Activated T-helper 1 cell treated with anti-CD3 and anti-CD28 coated beads, Interleukin-12 subunit alpha, Interleukin-12 subunit beta, Interleukin-2, Interleukin-4 antibody, amounts not matched to agents 30 ng/mL and 10 ng/mL and 1 ng/mL, durations not matched to agents 14 hours and 24 hours and 36 hours (primary cell): ENCODE measurements at regions not wholly inside any gene's neighbourhood (a gene's known extent, or its start where the extent isn't known, plus 50 kb on each side); places are given as distances from the start of the nearest gene placed in this dataset.
"Not testable (repeated sequence)": the region's sequence is repeated elsewhere in the genome, so short reads cannot be mapped to it uniquely, and the experiment has no call there.

Experiments used
- DNase-seq: peaks from one replicate; pipeline ENCODE4 v3.0.0; 2021; ENCODE audit warnings: low spot score
- H3K27ac Mint-ChIP-seq: one replicate; pipeline ENCODE4 v1.8.0; 2021; ENCODE audit warnings: mild to moderate bottlenecking, mixed read lengths
- H3K27me3 Mint-ChIP-seq: one replicate; pipeline ENCODE4 v1.8.0; 2022; ENCODE audit warnings: mild to moderate bottlenecking, moderate library complexity, mixed read lengths; ENCODE audit not compliant: insufficient read depth
- H3K36me3 Mint-ChIP-seq: one replicate; pipeline ENCODE4 v1.8.0; 2021; ENCODE audit warnings: low read depth, mixed read lengths
- H3K4me1 Mint-ChIP-seq: one replicate; pipeline ENCODE4 v1.8.0; 2021; ENCODE audit warnings: low read depth, mixed read lengths
- H3K4me3 Mint-ChIP-seq: one replicate; pipeline ENCODE4 v1.8.0; 2021; ENCODE audit warnings: mild to moderate bottlenecking, moderate library complexity, mixed read lengths
- H3K9me3 Mint-ChIP-seq: one replicate; pipeline ENCODE4 v1.8.0; 2021; ENCODE audit warnings: mixed read lengths
- intact Hi-C: fragments of 100-400 bp; cut with micrococcal nuclease; formaldehyde crosslinking; loops from one replicate; pipeline ENCODE4 v1.15.1; 2024

DNA sequence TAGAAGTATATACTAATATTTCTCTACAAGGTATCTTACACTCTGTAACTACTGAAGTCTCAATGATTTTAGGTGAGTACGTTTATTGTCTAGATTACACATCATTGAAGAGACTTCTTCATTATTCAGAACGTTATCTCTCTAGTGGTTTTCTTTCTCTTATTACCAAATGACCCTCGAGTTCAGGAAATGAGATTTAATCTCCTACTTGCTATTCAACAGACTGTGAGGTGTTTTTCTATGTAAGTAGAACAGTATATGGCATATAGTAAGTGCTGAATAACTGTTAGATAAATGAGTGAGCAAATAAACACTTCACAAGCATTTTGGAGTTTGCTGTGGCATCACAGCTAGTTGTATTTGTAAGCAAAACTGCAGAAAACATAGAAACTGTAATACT, 947.2 kb upstream of the SLC39A10 start:
- no peaks in the 10 kb centered on the region for H3K27me3 Mint-ChIP-seq
- DNase-seq = no peak
- no peak overlapping the region for H3K4me3 Mint-ChIP-seq
- no peaks in the 10 kb centered on the region for H3K4me1 Mint-ChIP-seq
- no peaks in the 10 kb centered on the region for H3K36me3 Mint-ChIP-seq
- no peaks in the 10 kb centered on the region for H3K9me3 Mint-ChIP-seq
- intact Hi-C loops = no loop called here
- no peak overlapping the region for H3K27ac Mint-ChIP-seq

DNA sequence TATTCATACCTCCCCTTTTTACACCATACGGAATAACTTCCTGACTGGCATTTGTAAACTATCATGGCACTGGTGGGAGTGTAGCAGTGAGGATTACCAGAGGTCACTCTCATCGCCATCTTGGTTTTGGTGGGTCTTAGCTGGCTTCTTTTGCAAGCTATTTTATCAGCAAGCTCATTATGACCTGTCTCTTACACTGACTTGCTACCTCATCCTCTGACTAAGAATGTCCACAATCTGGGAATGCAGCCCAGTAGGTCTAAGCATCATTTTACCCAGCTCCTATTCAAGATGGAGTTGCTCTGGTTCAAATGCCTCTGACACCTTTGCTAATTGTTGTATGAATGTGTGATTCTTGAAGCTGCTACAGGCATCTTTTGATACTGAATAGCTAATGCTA, 950.8 kb upstream of the SLC39A10 start:
- Mint-ChIP-seq H3K9me3 (no peaks in the 10 kb centered on the region), H3K36me3 (no peaks in the 10 kb centered on the region)

DNA sequence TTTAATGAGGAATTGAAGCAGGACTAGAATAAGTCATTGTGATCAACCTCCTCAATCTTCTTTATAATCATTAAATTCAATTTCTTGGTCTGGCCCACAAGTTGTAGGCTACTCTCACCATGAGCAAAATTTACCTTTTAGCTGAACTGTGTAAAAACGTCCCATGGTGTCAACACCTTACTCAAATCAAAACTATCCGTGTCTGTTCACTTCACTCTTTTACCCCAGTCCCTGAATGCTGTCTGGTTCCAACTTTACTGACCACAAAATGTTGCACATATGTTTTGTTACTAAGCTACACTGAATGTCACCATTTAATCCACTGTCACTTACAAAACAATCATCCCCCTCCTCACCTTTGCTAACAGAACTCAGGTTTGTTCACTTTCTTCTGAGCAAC, 951.6 kb upstream of the SLC39A10 start:
- H3K4me1 Mint-ChIP-seq = no peaks in the 10 kb centered on the region
- H3K4me3 Mint-ChIP-seq = no peak overlapping the region
- no peaks in the 10 kb centered on the region for H3K27me3 Mint-ChIP-seq
- intact Hi-C loops = no loop called here
- H3K9me3 Mint-ChIP-seq = no peaks in the 10 kb centered on the region
- no peak for DNase-seq
- H3K36me3 Mint-ChIP-seq = no peaks in the 10 kb centered on the region
- no peak overlapping the region for H3K27ac Mint-ChIP-seq

More for the DNA sequence above, 950.8 kb upstream of the SLC39A10 start:
- Mint-ChIP-seq H3K27ac (no peak overlapping the region), H3K4me1 (no peaks in the 10 kb centered on the region), H3K27me3 (no peaks in the 10 kb centered on the region), H3K4me3 (no peak overlapping the region)
- no peak for DNase-seq
- intact Hi-C loops = no loop called here

DNA sequence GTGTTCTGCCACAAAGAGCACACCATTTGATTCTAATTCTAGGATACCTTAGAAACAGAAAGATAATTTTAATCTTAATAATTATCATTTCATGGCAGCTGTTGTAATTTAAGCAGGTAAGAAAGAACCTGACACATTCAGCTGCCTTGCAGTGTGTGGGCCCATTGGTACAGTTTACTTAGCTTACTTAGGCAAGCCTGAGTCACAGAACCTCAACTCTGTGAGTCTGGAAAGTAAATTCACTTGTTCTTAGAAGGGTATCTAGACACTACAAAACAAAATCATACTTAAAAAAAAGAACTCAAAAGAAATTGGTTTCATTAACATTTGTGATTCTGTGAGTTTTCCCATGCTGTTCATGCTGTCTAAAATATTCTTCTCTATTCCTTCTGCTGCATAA, 956.3 kb upstream of the SLC39A10 start:
- no peaks in the 10 kb centered on the region for H3K9me3 Mint-ChIP-seq

DNA sequence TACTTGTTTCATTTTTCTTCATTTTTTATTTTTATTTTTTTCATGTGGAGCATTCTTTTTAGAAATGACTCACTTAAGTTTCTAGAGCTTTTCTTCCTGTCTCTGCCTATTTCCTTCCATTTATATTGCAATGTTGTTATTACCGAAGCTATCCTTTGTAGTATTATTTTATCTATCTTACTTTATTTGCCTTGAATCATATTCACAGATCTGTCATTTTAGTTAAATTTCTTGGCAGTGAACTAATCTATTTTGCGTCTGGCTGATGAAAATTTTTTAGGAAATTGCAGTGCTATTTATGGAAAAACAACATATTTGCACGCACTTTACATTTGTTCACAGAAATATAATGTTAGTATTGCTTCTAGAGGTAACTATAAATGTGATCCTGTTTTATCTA, 956.9 kb upstream of the SLC39A10 start:
- H3K27ac Mint-ChIP-seq = no peak overlapping the region
- H3K9me3 Mint-ChIP-seq = no peaks in the 10 kb centered on the region
- no peaks in the 10 kb centered on the region for H3K27me3 Mint-ChIP-seq
- intact Hi-C loops = no loop called here
- no peak for DNase-seq
- no peak overlapping the region for H3K4me3 Mint-ChIP-seq
- H3K4me1 Mint-ChIP-seq = no peaks in the 10 kb centered on the region
- no peaks in the 10 kb centered on the region for H3K36me3 Mint-ChIP-seq

More for the DNA sequence above, 956.3 kb upstream of the SLC39A10 start:
- Mint-ChIP-seq H3K36me3 (no peaks in the 10 kb centered on the region), H3K27me3 (no peaks in the 10 kb centered on the region), H3K4me3 (no peak overlapping the region), H3K4me1 (no peaks in the 10 kb centered on the region), H3K27ac (no peak overlapping the region)
- no peak for DNase-seq
- intact Hi-C loops = no loop called here

DNA sequence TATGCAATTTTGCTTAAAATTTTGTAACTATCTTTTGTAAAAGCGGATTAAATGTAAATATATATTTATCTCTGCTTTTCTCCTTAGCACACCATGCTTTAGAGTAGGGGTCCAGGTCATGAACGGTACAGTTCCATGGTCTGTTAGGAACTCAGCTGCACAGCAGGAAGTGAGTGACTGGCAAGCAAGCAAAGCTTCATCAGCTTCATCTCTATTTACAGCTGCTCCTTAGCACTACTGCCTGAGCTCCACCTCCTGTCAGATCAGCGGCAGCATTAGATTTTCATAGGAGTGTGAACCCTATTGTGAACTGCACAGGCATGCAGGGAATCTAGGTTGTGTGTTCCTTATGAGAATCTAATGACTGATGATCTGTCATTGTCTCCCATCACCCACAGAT, 959.0 kb upstream of the SLC39A10 start:
- no peaks in the 10 kb centered on the region for H3K4me1 Mint-ChIP-seq
- no peaks in the 10 kb centered on the region for H3K27me3 Mint-ChIP-seq
- H3K9me3 Mint-ChIP-seq = peaks cover 4% of the 10 kb centered on the region
- no peaks in the 10 kb centered on the region for H3K36me3 Mint-ChIP-seq
- no peak overlapping the region for H3K27ac Mint-ChIP-seq
- intact Hi-C loops = no loop called here
- H3K4me3 Mint-ChIP-seq = no peak overlapping the region
- no peak for DNase-seq

DNA sequence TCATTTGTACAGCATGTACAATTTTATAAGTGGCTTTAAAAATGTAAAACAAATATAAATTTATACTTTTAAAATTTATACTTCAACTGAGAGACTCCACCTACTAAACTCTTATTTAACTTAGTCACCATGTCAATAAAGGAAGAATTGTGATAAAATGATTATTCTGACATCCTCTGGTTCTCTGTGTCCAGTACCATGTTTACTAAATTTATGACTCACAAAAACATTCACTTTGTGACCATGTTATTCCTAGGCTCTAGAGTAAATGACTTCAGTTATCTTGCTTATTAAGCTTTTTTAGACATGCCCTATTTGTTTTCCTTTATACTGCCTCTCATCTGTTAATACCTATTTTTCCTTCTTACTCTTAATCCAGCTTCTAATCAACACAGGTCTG, 959.6 kb upstream of the SLC39A10 start:
- no peaks in the 10 kb centered on the region for H3K4me1 Mint-ChIP-seq
- no peaks in the 10 kb centered on the region for H3K36me3 Mint-ChIP-seq
- H3K27ac Mint-ChIP-seq = no peak overlapping the region
- intact Hi-C loops = no loop called here
- no peak overlapping the region for H3K4me3 Mint-ChIP-seq
- no peaks in the 10 kb centered on the region for H3K27me3 Mint-ChIP-seq
- H3K9me3 Mint-ChIP-seq = peaks cover 4% of the 10 kb centered on the region
- no peak for DNase-seq

DNA sequence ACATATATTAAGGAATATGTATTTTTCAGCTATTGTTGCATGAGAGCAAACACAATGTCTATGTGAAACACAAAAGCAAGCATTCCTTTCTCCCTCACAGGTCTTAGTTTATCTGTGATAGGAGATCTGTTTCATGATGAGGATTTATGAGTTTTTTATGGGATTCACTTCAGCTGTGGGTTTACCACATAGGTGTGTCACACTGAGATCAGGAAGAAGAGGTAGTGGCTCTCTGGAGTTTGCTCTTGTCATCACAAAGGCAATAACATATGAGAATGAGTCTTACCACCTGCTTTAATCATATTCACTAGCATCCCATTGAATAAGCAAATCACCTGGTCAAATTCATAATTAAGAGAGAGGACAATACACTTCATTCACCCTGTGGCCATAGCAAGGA, 960.3 kb upstream of the SLC39A10 start:
- H3K27ac Mint-ChIP-seq = no peak overlapping the region

DNA sequence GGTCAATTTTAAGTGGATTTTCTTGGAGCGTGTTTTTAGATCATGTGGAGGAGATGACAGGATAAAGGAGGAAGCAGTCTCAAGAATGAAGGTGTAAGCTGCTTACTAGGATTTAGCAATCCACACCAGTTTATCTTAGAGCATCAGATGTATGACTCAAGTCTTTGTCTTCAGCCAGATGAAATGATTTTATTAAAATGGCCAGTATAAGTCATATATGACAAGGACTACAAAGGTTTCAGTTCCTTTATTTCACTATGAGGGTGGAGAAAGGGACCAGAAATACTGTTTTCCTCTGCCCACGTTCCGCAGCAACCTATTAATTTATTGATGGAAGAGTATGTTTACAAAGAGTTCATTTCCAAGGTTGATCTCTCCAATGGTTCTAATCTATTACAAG, 970.5 kb upstream of the SLC39A10 start:
- Mint-ChIP-seq H3K9me3 (no peaks in the 10 kb centered on the region), H3K4me3 (no peak overlapping the region), H3K27ac (no peak overlapping the region), H3K4me1 (no peaks in the 10 kb centered on the region), H3K36me3 (no peaks in the 10 kb centered on the region), H3K27me3 (no peaks in the 10 kb centered on the region)
- intact Hi-C loops = no loop called here
- DNase-seq = no peak

More for the DNA sequence above, 960.3 kb upstream of the SLC39A10 start:
- Mint-ChIP-seq H3K4me1 (no peaks in the 10 kb centered on the region), H3K9me3 (peaks cover 4% of the 10 kb centered on the region), H3K27me3 (no peaks in the 10 kb centered on the region), H3K36me3 (no peaks in the 10 kb centered on the region), H3K4me3 (no peak overlapping the region)
- DNase-seq = no peak
- intact Hi-C loops = no loop called here

DNA sequence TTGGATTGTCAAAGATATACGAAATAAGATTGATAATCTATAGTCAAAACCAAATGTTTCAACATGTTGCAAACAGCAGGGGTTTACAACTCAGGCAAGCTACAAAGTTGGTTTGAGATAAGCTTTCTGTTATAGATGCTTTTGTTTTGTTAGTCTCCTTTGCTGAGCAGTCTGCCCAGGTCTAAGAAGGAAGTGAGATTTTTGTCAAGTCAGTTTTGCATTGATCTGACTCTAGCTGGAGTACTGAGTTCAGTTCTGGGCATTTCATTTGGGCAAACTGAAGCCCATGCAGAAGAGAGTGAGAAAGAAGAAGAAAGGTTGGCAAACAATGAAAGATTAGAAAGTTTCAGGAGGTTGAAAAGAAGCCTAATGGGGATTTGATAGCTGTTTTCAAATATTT, 983.0 kb upstream of the SLC39A10 start:
- intact Hi-C loops = no loop called here
- H3K4me1 Mint-ChIP-seq = no peaks in the 10 kb centered on the region
- DNase-seq = no peak
- no peak overlapping the region for H3K4me3 Mint-ChIP-seq
- H3K9me3 Mint-ChIP-seq = no peaks in the 10 kb centered on the region
- H3K36me3 Mint-ChIP-seq = no peaks in the 10 kb centered on the region
- no peaks in the 10 kb centered on the region for H3K27me3 Mint-ChIP-seq
- no peak overlapping the region for H3K27ac Mint-ChIP-seq

DNA sequence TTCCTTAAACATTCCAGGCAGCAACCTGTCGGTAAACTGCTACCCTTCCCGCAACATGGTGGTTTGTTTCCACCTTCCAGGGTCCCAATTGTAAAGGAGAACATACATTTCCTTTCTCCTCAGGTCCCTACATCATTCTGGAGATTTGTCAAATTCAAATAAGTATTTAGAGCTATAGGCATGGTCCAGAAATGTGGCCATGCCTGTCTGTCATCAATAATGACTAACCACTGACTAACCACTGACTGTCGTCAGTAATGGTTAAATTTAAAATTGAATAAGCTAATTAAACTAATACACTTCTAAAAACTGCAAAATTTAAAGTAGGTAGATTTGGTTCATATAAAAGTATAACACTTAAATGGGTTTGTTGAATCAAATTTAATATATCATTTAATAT, 984.0 kb upstream of the SLC39A10 start:
- intact Hi-C loops = no loop called here
- no peak overlapping the region for H3K4me3 Mint-ChIP-seq
- no peaks in the 10 kb centered on the region for H3K27me3 Mint-ChIP-seq
- H3K4me1 Mint-ChIP-seq = no peaks in the 10 kb centered on the region
- H3K36me3 Mint-ChIP-seq = no peaks in the 10 kb centered on the region
- H3K27ac Mint-ChIP-seq = no peak overlapping the region
- no peaks in the 10 kb centered on the region for H3K9me3 Mint-ChIP-seq
- no peak for DNase-seq

DNA sequence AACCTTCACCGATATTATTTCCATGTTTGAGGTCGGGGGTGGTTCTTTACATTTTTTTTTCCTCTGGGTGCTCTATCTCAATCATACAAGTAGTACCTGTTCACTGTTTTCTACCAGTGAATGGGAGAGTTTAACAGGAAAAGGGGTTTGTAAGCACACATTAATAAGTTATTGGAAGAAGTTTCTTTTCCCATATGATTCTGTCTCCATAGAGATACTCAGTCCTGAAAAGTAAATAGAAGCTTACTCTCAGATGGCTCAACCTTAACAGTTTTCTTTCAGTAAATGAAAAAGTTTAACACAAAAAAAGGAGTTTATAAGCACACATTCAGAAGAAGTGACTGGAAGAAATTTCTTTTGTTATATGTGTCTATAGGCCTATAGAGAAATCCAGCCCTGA, 995.6 kb upstream of the SLC39A10 start:
- Mint-ChIP-seq H3K4me3 (no peak overlapping the region), H3K9me3 (no peaks in the 10 kb centered on the region), H3K36me3 (no peaks in the 10 kb centered on the region), H3K27ac (no peak overlapping the region), H3K4me1 (no peaks in the 10 kb centered on the region), H3K27me3 (no peaks in the 10 kb centered on the region)
- DNase-seq = no peak
- intact Hi-C loops = no loop called here

DNA sequence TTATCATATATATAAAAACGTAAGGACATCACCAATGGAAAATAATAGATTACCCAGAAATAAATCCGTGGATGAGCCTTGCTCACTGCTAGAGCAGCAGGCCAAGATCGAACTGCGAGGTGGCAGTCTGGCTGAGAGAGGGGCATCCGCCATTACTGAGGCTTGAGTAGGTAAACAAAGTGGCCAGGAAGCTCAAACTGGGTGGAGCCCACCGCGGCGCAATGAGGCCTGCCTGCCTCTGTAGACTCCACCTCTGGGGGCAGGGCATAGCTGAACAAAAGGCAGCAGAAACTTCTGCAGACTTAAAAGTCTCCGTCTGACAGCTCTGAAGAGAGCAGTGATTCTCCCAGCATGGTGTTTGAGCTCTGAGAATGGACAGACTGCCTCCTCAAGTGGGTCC, 1018.0 kb upstream of the SLC39A10 start:
- H3K9me3 Mint-ChIP-seq, H3K27me3 Mint-ChIP-seq, H3K4me3 Mint-ChIP-seq, H3K36me3 Mint-ChIP-seq, DNase-seq, intact Hi-C loops, H3K4me1 Mint-ChIP-seq, H3K27ac Mint-ChIP-seq: not testable (repeated sequence)

DNA sequence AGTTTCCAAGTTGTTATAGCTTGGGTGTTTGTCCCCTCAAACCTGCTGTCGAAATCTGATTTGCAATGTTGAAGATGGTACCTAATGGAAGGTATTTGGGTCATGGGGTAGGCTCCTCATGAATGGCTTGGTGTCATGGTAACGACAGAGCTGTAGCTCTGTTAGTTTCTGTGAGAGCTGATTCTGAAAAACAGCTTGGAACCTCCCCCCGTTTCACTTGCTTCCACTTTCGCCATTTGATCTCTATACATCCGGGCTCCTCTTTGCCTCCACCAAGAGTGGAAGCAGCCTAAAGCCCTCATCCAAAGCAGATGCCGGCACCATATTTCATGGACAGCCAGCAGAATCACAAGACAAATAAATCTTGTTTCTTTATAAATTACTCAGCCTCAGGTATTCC, 1035.1 kb upstream of the SLC39A10 start:
- Mint-ChIP-seq H3K4me3 (no peak overlapping the region), H3K27ac (no peak overlapping the region), H3K4me1 (no peaks in the 10 kb centered on the region), H3K36me3 (no peaks in the 10 kb centered on the region), H3K9me3 (no peaks in the 10 kb centered on the region), H3K27me3 (peaks cover 2% of the 10 kb centered on the region)
- DNase-seq = no peak
- intact Hi-C loops = no loop called here
